Activated T-cell treated with anti-CD3 and anti-CD28 coated beads, Interleukin-2, amount 50 U/mL, for 4 hours (primary cell): ENCODE measurements at regions not wholly inside any gene's neighbourhood (a gene's known extent, or its start where the extent isn't known, plus 50 kb on each side); places are given as distances from the start of the nearest gene placed in this dataset.
"Not testable (repeated sequence)": the region's sequence is repeated elsewhere in the genome, so short reads cannot be mapped to it uniquely, and the experiment has no call there.

Experiments used
- ATAC-seq, 2 donors: fragments of 200-7000 bp; cut with Tn5 transposase; one replicate each; pipeline ENCODE4 v1.10.0; 2021
- DNase-seq: peaks from one replicate; pipeline ENCODE4 v3.0.0-alpha.2; 2020
- H3K27me3 Mint-ChIP-seq: one replicate; pipeline ENCODE4 v1.8.0; 2021; ENCODE audit warnings: low read depth, mixed read lengths
- H3K36me3 Mint-ChIP-seq: one replicate; pipeline ENCODE4 v1.8.0; 2022; ENCODE audit warnings: mixed read lengths; ENCODE audit not compliant: insufficient read depth
- H3K4me1 Mint-ChIP-seq: one replicate; pipeline ENCODE4 v1.8.0; 2021; ENCODE audit warnings: low read depth, mixed read lengths
- H3K4me3 Mint-ChIP-seq: one replicate; pipeline ENCODE4 v1.8.0; 2021; ENCODE audit warnings: mild to moderate bottlenecking, moderate library complexity, mixed read lengths
- H3K9me3 Mint-ChIP-seq: one replicate; pipeline ENCODE4 v1.8.0; 2021; ENCODE audit warnings: mixed read lengths

DNA sequence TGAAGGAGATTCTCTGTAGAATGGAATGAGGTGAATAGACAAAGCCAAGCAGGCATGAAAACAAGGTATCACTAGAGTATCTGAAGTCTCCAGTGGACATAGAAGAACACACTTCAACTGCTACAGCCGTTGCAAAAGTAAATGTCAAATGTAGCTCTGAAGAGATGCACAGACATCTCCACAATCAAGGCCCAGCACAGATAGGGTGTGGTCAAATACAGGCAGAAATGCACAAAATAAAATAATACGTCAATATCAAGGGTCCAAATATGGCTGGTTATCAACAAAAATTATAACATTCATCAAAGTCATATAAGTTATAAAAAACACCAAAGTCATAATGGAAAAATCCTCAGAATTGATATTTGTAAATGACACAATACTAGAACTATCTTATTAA lies 1107.3 kb downstream of the TMEM121 start:
- ATAC-seq (no peak), DNase-seq (no peak)
- no peaks in the 10 kb centered on the region for H3K9me3 Mint-ChIP-seq
- H3K4me3 Mint-ChIP-seq, result no peak overlapping the region
- H3K4me1 Mint-ChIP-seq, result peaks cover 1% of the 10 kb centered on the region
- no peaks in the 10 kb centered on the region for H3K36me3 Mint-ChIP-seq
- H3K27me3 Mint-ChIP-seq, result peaks cover 17% of the 10 kb centered on the region

DNA sequence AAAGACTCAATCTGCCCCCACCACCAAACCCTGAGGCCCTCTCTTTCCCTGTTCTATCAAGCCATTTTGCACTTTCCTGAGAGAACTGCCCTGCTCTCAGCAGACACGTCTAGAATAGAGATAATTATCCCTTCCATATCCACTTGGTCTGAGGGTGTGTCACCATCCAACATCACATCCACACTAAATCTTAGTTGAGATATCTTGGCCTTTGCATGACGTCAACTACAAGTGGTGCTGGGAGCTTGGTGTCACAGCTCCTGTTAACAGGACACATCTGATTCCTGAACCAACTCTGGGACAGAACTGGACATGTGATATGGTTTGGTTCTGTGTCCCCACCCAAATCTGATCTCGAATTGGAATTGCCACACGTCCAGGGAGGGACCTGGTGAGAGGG lies 1109.2 kb downstream of the TMEM121 start:
- H3K36me3 Mint-ChIP-seq, result no peaks in the 10 kb centered on the region
- H3K27me3 Mint-ChIP-seq, result peaks cover 13% of the 10 kb centered on the region
- no peaks in the 10 kb centered on the region for H3K9me3 Mint-ChIP-seq
- H3K4me3 Mint-ChIP-seq, result no peak overlapping the region
- peaks cover 1% of the 10 kb centered on the region for H3K4me1 Mint-ChIP-seq
- DNase-seq (no peak), ATAC-seq (no peak)

DNA sequence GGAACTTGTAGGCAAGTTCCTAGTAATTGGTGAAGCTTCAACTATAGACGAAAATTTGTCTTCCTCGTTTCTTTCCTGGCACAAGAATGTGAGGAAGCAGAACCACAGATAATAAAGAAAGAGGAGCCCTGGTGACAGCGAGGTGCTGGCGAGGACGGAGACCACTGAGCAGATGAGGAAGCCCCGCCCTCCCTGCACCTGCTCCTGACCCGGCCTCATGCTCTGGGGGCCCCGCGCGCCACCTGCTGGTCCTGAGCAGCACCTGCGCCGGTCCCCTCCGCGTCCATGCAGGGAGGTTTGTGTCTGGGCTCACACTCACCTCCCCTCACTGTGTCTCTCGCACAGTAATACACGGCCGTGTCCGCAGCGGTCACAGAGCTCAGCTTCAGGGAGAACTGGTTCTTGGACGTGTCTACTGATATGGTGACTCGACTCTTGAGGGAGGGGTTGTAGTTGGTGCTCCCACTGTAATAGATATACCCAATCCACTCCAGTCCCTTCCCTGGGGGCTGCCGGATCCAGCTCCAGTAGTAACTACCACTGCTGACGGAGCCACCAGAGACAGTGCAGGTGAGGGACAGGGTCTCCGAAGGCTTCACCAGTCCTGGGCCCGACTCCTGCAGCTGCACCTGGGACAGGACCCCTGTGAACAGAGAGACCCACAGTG lies 1112.5 kb downstream of the TMEM121 start:
- H3K4me3 Mint-ChIP-seq, H3K36me3 Mint-ChIP-seq: not testable (repeated sequence)

DNA sequence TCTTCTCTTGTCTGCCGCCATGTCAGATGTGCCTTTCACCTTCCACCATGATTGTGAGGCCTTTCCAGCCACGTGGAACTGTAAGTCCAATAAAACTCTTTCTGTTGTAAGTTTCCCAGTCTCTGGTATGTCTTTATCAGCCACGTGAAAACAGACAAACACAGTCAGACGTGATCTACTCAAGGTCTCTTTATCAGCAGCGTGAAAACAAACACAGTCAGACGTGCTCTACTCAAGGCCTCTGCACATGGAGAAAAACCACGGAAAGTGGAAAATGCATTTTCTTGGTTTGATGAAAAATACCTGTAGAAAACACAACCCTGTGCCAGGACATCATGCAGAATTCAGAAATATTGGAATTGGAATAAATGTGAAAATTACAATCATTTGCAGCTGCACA lies 1115.7 kb downstream of the TMEM121 start:
- Mint-ChIP-seq H3K27me3 (peaks cover 22% of the 10 kb centered on the region), H3K4me3 (no peak overlapping the region), H3K36me3 (no peaks in the 10 kb centered on the region), H3K4me1 (no peaks in the 10 kb centered on the region), H3K9me3 (no peaks in the 10 kb centered on the region)
- DNase-seq, result no peak
- no peak for ATAC-seq

More for the DNA sequence above, 1112.5 kb downstream of the TMEM121 start:
- not testable (repeated sequence) for H3K9me3 Mint-ChIP-seq, H3K4me1 Mint-ChIP-seq, ATAC-seq, DNase-seq
- peaks cover 13% of the 10 kb centered on the region for H3K27me3 Mint-ChIP-seq

DNA sequence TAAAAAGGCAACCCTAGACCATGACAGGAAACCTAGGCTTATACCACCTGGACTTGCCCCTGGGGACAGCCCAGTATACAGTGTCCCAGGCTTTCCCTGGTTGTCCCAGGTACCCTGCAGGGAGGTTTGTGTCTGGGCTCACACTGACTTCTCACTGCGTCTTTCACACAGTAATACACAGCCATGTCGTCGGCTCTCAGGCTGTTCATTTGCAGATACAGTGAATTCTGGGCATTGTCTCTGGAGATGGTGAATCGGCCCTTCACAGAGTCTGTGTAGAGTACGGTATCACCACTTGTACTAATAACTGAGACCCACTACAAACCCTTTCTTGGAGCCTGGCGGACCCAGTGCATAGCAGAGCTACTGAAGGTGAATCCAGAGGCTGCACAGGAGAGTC lies 1116.6 kb downstream of the TMEM121 start:
- H3K9me3 Mint-ChIP-seq, DNase-seq, H3K4me3 Mint-ChIP-seq, ATAC-seq, H3K4me1 Mint-ChIP-seq, H3K36me3 Mint-ChIP-seq: not testable (repeated sequence)
- peaks cover 22% of the 10 kb centered on the region for H3K27me3 Mint-ChIP-seq

DNA sequence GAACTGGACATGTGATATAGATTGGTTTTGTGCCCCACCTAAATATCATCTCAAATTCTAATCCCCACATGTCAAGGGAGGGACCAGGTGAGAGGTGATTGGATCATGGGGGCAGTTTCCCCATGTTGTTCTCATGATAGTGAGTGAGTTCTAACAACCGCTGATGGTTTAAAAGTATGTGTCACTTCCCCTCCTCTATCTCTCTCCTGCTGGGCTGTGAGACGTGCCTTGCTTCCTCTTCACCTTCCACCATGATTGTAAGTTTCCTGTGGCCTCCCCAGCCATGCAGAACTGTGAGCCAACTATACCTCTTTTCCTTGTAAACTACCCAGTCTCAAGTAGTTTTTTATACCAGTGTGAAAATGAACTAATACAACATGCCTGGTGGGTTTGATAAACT lies 1122.5 kb downstream of the TMEM121 start:
- not testable (repeated sequence) for ATAC-seq, H3K4me3 Mint-ChIP-seq

DNA sequence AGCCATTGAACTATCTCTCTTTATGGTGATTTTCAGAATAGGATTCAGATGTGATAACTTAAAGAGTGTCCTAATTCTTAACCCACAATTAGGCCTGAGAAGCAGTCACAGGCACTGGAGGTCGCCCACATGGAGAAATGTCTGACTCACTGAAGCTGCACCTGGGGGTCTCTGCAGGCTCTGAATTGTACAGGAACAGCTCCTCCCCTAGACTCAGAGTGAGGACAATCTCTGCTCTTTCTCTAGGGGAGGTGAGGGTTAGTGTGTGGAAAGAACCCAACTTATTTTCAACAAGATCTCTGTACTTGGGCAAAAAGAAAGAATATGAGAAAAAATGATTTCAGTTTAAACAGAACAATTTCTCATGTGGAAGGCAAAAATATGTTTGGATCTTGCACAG lies 1124.6 kb downstream of the TMEM121 start:
- Mint-ChIP-seq H3K9me3 (peaks cover 9% of the 10 kb centered on the region), H3K27me3 (peaks cover 15% of the 10 kb centered on the region), H3K4me1 (peaks cover under 1% of the 10 kb centered on the region), H3K36me3 (no peaks in the 10 kb centered on the region), H3K4me3 (no peak overlapping the region)
- ATAC-seq (no peak), DNase-seq (no peak)

More for the DNA sequence above, 1122.5 kb downstream of the TMEM121 start:
- DNase-seq, H3K36me3 Mint-ChIP-seq, H3K9me3 Mint-ChIP-seq, H3K4me1 Mint-ChIP-seq: not testable (repeated sequence)
- peaks cover 24% of the 10 kb centered on the region for H3K27me3 Mint-ChIP-seq

DNA sequence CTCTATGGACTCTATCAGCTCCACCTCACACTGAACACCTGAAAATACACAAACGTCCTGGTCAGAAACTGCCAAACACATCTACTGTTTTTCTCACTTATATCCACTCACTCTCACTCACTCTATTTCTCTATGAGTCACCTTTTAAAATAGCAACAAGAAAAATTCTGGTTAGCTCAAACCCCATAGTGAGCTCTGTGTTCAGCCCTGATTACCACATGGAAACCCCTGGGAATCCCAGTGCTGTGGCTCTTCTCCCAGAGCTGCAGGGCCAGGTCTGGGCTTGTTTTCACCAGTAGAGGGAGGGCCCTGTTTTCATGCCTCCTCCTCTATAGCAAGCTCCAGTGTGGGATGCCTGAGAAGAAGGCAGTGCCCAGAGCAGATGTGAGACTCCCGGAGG lies 1126.1 kb downstream of the TMEM121 start:
- Mint-ChIP-seq H3K4me3 (no peak overlapping the region), H3K27me3 (peaks cover 15% of the 10 kb centered on the region), H3K36me3 (no peaks in the 10 kb centered on the region), H3K9me3 (peaks cover 9% of the 10 kb centered on the region), H3K4me1 (peaks cover 5% of the 10 kb centered on the region)
- DNase-seq (no peak), ATAC-seq (peak in 1 of 2 donors; percentile 25)

DNA sequence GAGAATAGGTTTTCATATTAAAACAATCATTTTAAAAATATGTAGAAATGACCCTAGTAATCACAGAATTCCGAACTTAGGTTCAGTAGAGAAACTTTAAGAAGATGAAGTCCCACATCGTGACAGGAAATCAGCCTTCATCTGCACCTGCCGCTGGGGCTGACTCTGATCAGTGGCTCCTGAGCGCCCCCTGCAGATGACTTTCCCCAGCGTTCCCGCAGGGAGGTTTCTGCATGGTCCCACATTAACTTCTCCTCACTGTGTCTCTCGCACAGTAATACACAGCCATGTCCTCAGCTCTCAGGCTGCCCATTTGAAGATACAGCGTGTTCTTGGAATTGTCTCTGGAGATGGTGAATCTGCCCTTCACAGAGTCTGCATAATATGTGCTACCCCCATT lies 1131.1 kb downstream of the TMEM121 start:
- H3K4me1 Mint-ChIP-seq, result peaks cover 21% of the 10 kb centered on the region
- ATAC-seq, result peak; percentile 55 to 58

DNA sequence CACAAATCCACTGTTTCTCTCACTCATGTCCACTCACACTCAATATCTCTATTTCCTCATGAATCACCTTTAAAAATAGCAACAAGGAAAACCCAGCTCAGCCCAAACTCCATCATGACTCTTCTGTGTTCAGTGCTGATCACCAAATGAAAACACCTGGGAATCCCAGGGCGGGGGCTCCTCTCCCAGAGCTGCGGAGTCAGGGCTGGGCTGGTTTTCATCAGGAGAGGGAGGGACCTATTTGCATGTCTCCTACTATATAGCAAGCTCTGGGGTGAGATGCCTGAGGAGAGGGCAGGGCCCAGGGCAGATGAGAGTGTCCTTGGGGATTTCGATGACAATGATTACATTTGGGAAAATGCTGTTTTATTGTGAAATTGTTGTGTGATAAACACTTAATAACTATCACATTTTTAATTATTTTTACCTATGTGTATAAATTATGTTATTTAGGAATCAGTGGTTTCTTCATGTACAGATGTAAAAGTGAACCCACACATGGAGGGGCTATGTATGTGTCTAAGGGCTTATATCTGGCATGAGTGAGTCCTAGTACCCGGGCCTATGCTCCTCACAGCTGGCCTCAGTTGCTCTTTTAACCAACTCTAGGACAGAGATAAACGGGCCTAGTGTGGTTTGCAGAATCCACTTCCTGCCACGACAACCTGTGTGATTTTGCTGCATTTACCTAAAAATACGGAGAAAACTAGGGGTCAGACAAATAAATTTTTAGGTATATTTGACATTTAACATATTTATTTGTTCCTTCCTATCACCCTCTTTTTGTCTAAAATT lies 1131.9 kb downstream of the TMEM121 start:
- H3K4me1 Mint-ChIP-seq, result peaks cover 27% of the 10 kb centered on the region
- not testable (repeated sequence) for DNase-seq, ATAC-seq, H3K36me3 Mint-ChIP-seq, H3K9me3 Mint-ChIP-seq, H3K4me3 Mint-ChIP-seq, H3K27me3 Mint-ChIP-seq

More for the DNA sequence above, 1131.1 kb downstream of the TMEM121 start:
- peak; percentile 62 for DNase-seq
- Mint-ChIP-seq H3K4me3 (no peak overlapping the region), H3K27me3 (no peaks in the 10 kb centered on the region), H3K9me3 (no peaks in the 10 kb centered on the region), H3K36me3 (no peaks in the 10 kb centered on the region)

DNA sequence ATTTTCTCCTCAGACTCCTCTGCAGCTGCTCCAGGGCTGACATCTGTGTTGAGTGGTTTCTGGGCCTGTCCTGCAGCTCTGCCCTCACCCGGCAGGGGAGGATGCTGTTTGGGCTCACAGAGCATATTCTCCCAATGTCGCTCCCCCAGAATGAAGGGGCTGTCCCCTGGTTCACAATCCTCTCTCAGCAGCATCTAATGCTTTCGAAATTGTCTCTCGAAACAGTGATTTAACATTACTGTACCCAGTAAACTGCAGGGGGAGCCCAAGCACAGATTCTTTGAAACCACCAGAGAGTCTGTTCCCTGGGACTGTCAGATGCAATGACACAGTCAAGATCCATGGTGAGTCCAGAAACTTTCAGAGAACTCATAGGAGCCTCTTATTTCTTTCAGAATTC lies 1135.2 kb downstream of the TMEM121 start:
- ATAC-seq (peak; percentile 71), DNase-seq (peak; percentile 48)
- H3K4me3 Mint-ChIP-seq, H3K9me3 Mint-ChIP-seq, H3K27me3 Mint-ChIP-seq, H3K36me3 Mint-ChIP-seq: not testable (repeated sequence)
- peaks cover 31% of the 10 kb centered on the region for H3K4me1 Mint-ChIP-seq

DNA sequence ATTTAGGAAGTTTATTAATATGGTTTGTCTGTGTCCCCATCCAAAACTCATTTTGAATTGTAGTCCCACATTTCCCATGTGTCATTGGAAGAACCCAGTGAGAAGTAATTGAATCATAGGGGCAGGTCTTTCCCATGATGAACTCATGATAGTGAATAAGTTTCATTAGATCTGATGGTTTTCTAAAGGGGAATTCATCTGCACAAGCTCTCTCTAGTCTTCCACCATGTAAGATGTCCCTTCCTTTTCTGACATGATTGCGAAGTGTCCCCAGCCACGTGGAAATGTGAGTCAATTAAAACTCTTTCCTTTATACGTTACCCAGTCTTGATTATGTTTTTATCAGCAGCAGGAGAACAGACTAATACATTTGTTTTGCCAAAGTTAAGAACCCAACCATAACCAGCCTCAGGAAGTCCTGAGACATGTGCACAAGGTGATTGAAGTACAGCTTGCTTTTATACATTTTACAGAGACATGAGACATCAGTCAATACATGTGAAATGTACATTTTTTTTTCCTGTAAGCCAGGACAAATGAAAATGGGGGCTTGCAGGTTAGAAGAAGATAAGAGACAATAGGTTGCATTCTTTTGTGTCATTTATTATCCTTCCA lies 1136.7 kb downstream of the TMEM121 start:
- Mint-ChIP-seq H3K36me3 (no peaks in the 10 kb centered on the region), H3K4me1 (peaks cover 24% of the 10 kb centered on the region), H3K27me3 (no peaks in the 10 kb centered on the region), H3K9me3 (peaks cover 3% of the 10 kb centered on the region), H3K4me3 (no peak overlapping the region)
- DNase-seq, result no peak
- peak; percentile 49 to 62 for ATAC-seq

DNA sequence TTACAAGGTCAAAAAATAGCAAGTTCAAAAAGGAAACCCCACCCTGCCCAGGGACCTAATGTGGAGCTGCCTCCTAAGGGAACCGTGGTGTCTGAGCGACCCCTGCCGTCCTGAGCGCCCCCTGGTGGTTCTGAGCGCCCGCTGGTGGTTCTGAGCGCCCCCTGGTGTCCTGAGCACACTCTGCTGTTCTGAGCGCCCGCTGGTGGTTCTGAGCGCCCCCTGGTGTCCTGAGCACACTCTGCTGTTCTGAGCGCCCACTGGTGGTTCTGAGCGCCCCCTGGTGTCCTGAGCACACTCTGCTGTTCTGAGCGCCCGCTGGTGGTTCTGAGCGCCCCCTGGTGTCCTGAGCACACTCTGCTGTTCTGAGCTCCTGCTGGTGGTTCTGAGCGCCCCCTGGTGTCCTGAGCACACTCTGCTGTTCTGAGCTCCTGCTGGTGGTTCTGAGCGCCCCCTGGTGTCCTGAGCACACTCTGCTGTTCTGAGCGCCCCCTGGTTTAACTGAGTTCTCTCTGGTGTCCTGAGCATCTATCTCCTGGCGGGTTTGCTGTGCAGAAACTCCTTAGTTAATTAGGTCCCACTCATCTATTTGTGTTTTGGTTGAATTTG lies 1137.5 kb downstream of the TMEM121 start:
- H3K9me3 Mint-ChIP-seq, H3K4me3 Mint-ChIP-seq, H3K27me3 Mint-ChIP-seq, H3K36me3 Mint-ChIP-seq: not testable (repeated sequence)
- peaks cover 22% of the 10 kb centered on the region for H3K4me1 Mint-ChIP-seq
- ATAC-seq (peak; percentile 46 to 64), DNase-seq (peak; percentile 34)

DNA sequence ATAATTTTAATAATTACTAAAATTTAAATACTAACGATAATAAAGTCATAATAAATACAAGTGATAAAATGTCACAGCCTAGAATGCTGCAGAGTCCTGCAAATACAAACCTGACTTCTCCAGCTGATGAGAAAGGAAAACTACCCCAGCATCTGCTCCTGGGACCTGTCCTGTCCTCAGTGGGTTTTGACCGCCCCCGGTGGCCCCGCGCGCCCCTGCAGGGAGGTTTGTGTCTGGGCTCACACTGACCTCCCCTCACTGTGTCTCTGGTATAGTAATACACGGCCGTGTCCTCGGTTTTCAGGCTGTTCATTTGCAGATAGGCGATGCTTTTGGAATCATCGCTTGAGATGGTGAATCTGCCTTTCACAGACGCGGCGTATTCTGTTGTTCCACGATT lies 1139.4 kb downstream of the TMEM121 start:
- Mint-ChIP-seq H3K36me3 (no peaks in the 10 kb centered on the region), H3K27me3 (peaks cover 10% of the 10 kb centered on the region), H3K9me3 (peaks cover 3% of the 10 kb centered on the region), H3K4me1 (peaks cover 22% of the 10 kb centered on the region), H3K4me3 (peak overlapping the region; percentile 27)
- DNase-seq (peak; percentile 17), ATAC-seq (no peak)
